RWPE2 (cell line): ENCODE measurements at regions not wholly inside any gene's neighbourhood (a gene's known extent, or its start where the extent isn't known, plus 50 kb on each side); places are given as distances from the start of the nearest gene placed in this dataset.

Experiments used
- ATAC-seq: fragments of 200-7000 bp; cut with Tn5 transposase; 3 replicates; pipeline ENCODE4 v1.9.1; 2021; ENCODE audit warnings: low read depth
- DNase-seq: peaks from one replicate; pipeline ENCODE4 v3.0.0-alpha.2; 2020; ENCODE audit warnings: low spot score
- H3K27ac ChIP-seq: fragments of 450-650 bp; 2 replicates; pipeline ENCODE4 v1.5.1; 2017; ENCODE audit warnings: mild to moderate bottlenecking; ENCODE audit not compliant: poor library complexity, severe bottlenecking
- H3K27me3 ChIP-seq: fragments of 250-450 bp; sonication (Bioruptor Pico); 2 replicates; pipeline ENCODE4 v1.5.1; 2021; ENCODE audit warnings: mild to moderate bottlenecking, moderate library complexity; ENCODE audit not compliant: insufficient read depth, poor library complexity, severe bottlenecking
- H3K36me3 ChIP-seq: fragments of 250-450 bp; sonication (Bioruptor Pico); 2 replicates; pipeline ENCODE4 v1.5.1; 2020; ENCODE audit warnings: low read depth, mild to moderate bottlenecking, moderate library complexity
- H3K4me1 ChIP-seq: fragments of 250-450 bp; sonication (Bioruptor Pico); 2 replicates; pipeline ENCODE4 v1.5.1; 2021; ENCODE audit warnings: mild to moderate bottlenecking, moderate library complexity; ENCODE audit not compliant: insufficient read depth, poor library complexity, severe bottlenecking
- H3K4me3 ChIP-seq: fragments of 250-450 bp; sonication (Bioruptor Pico); 2 replicates; pipeline ENCODE4 v1.5.1; 2021; ENCODE audit warnings: mild to moderate bottlenecking, moderate library complexity; ENCODE audit not compliant: severe bottlenecking
- H3K9me3 ChIP-seq: fragments of 250-450 bp; sonication (Bioruptor Pico); 2 replicates; pipeline ENCODE4 v1.5.1; 2021; ENCODE audit warnings: mild to moderate bottlenecking, moderate library complexity; ENCODE audit not compliant: severe bottlenecking
- TF ChIP-seq, protein P1 (sequence below): fragments of 450-650 bp; IDR thresholded peaks from one replicate; pipeline ENCODE4 v1.5.1; 2017; ENCODE audit warnings: mild to moderate bottlenecking, moderate library complexity; ENCODE audit not compliant: poor library complexity, severe bottlenecking

DNA sequence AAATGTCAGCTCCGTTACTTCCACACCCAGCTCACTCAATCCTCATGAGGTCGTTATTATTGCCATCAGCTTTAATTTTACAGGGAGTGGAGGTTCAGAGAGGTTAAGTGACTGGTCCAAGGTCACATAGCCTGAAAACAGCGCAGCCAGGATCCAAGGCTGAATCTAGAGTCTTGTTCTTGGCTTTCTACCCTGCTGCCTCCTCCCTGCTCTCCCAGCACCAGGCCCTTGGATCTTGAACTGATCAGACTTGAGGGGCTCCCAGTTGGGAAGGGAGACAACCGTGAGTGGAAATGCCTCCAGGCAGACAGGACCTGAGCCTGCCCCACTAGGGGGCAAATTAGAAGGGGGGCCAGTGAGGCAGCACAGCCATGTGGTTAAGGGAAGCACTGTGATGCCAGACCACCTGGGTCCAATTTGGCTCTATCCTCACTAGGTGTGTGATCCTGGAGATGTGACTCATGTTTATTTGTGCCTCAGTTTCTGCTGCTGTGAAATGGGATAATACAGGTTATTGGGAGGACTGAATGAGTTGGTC lies 135.6 kb upstream of the PTPN1 start:
- no peaks in the 10 kb centered on the region for H3K27me3 ChIP-seq
- H3K4me3 ChIP-seq: no peak overlapping the region
- TF ChIP-seq, protein P1, sequence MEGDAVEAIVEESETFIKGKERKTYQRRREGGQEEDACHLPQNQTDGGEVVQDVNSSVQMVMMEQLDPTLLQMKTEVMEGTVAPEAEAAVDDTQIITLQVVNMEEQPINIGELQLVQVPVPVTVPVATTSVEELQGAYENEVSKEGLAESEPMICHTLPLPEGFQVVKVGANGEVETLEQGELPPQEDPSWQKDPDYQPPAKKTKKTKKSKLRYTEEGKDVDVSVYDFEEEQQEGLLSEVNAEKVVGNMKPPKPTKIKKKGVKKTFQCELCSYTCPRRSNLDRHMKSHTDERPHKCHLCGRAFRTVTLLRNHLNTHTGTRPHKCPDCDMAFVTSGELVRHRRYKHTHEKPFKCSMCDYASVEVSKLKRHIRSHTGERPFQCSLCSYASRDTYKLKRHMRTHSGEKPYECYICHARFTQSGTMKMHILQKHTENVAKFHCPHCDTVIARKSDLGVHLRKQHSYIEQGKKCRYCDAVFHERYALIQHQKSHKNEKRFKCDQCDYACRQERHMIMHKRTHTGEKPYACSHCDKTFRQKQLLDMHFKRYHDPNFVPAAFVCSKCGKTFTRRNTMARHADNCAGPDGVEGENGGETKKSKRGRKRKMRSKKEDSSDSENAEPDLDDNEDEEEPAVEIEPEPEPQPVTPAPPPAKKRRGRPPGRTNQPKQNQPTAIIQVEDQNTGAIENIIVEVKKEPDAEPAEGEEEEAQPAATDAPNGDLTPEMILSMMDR: no peak
- H3K36me3 ChIP-seq: no peaks in the 10 kb centered on the region
- H3K9me3 ChIP-seq: no peaks in the 10 kb centered on the region
- ATAC-seq (no peak), DNase-seq (no peak)
- H3K27ac ChIP-seq: peak overlapping the region; percentile 42
- peaks cover 52% of the 10 kb centered on the region for H3K4me1 ChIP-seq

DNA sequence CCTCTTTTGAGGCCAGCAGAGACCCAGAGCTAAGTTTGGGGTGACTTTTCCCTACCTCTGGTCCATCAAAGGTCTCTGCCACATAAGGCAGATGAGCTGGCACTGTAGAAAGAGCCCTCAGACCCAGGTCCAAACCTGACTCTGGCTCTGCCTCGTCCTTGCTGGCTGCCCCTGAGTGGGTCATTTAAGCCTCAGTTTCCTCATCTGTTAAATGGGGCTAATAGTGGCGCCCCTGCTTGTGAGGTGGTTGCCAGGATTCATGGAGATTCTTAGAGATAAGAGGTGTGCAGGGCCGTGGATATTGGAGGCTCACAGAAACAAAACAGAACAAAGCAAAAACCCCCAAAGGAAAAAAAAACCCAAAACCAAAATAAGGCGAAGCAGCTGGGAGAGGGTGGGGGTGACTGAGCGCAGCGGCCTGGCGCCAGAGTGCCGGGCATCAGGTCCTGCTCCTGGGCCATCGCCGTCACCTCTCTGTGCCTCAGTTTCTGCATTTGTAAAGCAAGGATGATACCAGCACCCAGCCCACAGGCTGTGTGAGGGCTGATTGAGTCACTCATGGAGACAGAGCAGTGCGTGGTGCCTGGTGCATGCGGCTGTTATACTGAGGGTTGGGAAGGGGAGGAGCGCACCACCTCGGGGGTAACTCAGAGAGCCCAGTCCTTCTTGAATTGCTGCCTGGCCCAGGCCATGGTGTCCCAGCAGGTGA lies 133.8 kb upstream of the PTPN1 start:
- H3K4me1 ChIP-seq: peaks cover 53% of the 10 kb centered on the region
- DNase-seq (no peak), ATAC-seq (peak; percentile 47)
- H3K27ac ChIP-seq: peak overlapping the region; percentile 54
- no peaks in the 10 kb centered on the region for H3K36me3 ChIP-seq
- no peaks in the 10 kb centered on the region for H3K9me3 ChIP-seq
- TF ChIP-seq, protein P1: no peak
- no peaks in the 10 kb centered on the region for H3K27me3 ChIP-seq
- H3K4me3 ChIP-seq: no peak overlapping the region

DNA sequence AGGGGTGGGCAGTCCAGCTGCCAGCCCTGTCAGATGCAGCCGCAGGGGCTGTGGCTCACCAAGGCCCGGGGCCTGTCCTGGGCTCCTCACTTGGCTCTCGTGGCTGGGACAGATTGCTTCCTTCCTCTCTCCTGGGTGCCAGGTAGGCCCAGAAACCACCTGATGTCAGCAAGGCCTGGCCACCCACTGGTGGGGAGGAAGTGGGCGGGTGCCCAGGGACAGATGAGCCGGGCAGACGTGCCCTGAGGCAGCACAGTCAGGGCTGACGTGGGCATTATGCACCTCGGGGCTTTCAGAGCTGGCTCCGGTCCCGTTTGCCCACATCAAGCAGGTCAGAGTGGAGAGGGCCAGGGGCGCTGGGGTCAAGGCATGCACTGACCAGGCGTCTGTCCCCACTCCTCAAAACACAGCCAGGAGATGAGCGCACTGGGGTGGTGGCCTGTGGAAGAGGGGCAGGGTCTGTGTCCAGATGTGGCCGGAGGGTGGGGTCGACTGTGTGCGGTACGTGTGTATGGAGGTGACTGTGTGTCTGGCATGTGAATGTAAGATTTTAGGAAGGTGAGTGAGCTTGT lies 133.2 kb upstream of the PTPN1 start:
- Histone ChIP-seq H3K4me1 (peaks cover 55% of the 10 kb centered on the region), H3K36me3 (no peaks in the 10 kb centered on the region), H3K27me3 (no peaks in the 10 kb centered on the region), H3K27ac (peak overlapping the region; percentile 54), H3K4me3 (no peak overlapping the region), H3K9me3 (no peaks in the 10 kb centered on the region)
- DNase-seq (peak; percentile 97), ATAC-seq (peak; percentile 73)
- TF ChIP-seq, protein P1: no peak

GRCh38 chr20:50378170-50379000 lies 131.8 kb upstream of the PTPN1 start:
- Histone ChIP-seq H3K27me3 (no peaks in the 10 kb centered on the region), H3K4me1 (peaks cover 45% of the 10 kb centered on the region), H3K4me3 (no peak overlapping the region), H3K27ac (peak overlapping the region; percentile 38), H3K36me3 (no peaks in the 10 kb centered on the region), H3K9me3 (no peaks in the 10 kb centered on the region)
- no peak for DNase-seq
- TF ChIP-seq, protein P1: no peak
- ATAC-seq: no peak
